RWPE2 (cell line): ENCODE measurements at regions not wholly inside any gene's neighbourhood (a gene's known extent, or its start where the extent isn't known, plus 50 kb on each side); places are given as distances from the start of the nearest gene placed in this dataset.

Source experiments
- ATAC-seq: fragments of 200-7000 bp; cut with Tn5 transposase; 3 replicates; pipeline ENCODE4 v1.9.1; 2021; ENCODE audit warnings: low read depth
- DNase-seq: peaks from one replicate; pipeline ENCODE4 v3.0.0-alpha.2; 2020; ENCODE audit warnings: low spot score
- H3K27ac ChIP-seq: fragments of 450-650 bp; 2 replicates; pipeline ENCODE4 v1.5.1; 2017; ENCODE audit warnings: mild to moderate bottlenecking; ENCODE audit not compliant: poor library complexity, severe bottlenecking
- H3K27me3 ChIP-seq: fragments of 250-450 bp; sonication (Bioruptor Pico); 2 replicates; pipeline ENCODE4 v1.5.1; 2021; ENCODE audit warnings: mild to moderate bottlenecking, moderate library complexity; ENCODE audit not compliant: insufficient read depth, poor library complexity, severe bottlenecking
- H3K36me3 ChIP-seq: fragments of 250-450 bp; sonication (Bioruptor Pico); 2 replicates; pipeline ENCODE4 v1.5.1; 2020; ENCODE audit warnings: low read depth, mild to moderate bottlenecking, moderate library complexity
- H3K4me1 ChIP-seq: fragments of 250-450 bp; sonication (Bioruptor Pico); 2 replicates; pipeline ENCODE4 v1.5.1; 2021; ENCODE audit warnings: mild to moderate bottlenecking, moderate library complexity; ENCODE audit not compliant: insufficient read depth, poor library complexity, severe bottlenecking
- H3K4me3 ChIP-seq: fragments of 250-450 bp; sonication (Bioruptor Pico); 2 replicates; pipeline ENCODE4 v1.5.1; 2021; ENCODE audit warnings: mild to moderate bottlenecking, moderate library complexity; ENCODE audit not compliant: severe bottlenecking
- H3K9me3 ChIP-seq: fragments of 250-450 bp; sonication (Bioruptor Pico); 2 replicates; pipeline ENCODE4 v1.5.1; 2021; ENCODE audit warnings: mild to moderate bottlenecking, moderate library complexity; ENCODE audit not compliant: severe bottlenecking
- CTCF ChIP-seq: fragments of 450-650 bp; IDR thresholded peaks from one replicate; pipeline ENCODE4 v1.5.1; 2017; ENCODE audit warnings: mild to moderate bottlenecking, moderate library complexity; ENCODE audit not compliant: poor library complexity, severe bottlenecking

- Histone ChIP-seq H3K27me3 (no peaks in the 10 kb centered on the region), H3K4me1 (peaks cover 5% of the 10 kb centered on the region), H3K27ac (no peak overlapping the region), H3K4me3 (no peak overlapping the region), H3K36me3 (no peaks in the 10 kb centered on the region), H3K9me3 (no peaks in the 10 kb centered on the region)
- ATAC-seq = no peak
- TF ChIP-seq CTCF = no peak
- DNase-seq = no peak
Measured at GRCh38 chr15:62561571-62561970, 396.5 kb upstream of the C2CD4B start.

- TF ChIP-seq CTCF = no peak
- DNase-seq (no peak), ATAC-seq (no peak)
- Histone ChIP-seq H3K9me3 (no peaks in the 10 kb centered on the region), H3K4me1 (peaks cover 11% of the 10 kb centered on the region), H3K36me3 (no peaks in the 10 kb centered on the region), H3K27ac (no peak overlapping the region), H3K27me3 (no peaks in the 10 kb centered on the region), H3K4me3 (no peak overlapping the region)
Measured at GRCh38 chr15:62564886-62565633, 400.0 kb upstream of the C2CD4B start.

- H3K4me1 ChIP-seq = peaks cover 16% of the 10 kb centered on the region
- H3K27me3 ChIP-seq = no peaks in the 10 kb centered on the region
- no peaks in the 10 kb centered on the region for H3K9me3 ChIP-seq
- TF ChIP-seq CTCF = no peak
- no peak for DNase-seq
- H3K36me3 ChIP-seq = no peaks in the 10 kb centered on the region
- ATAC-seq = no peak
- no peak overlapping the region for H3K27ac ChIP-seq
- no peak overlapping the region for H3K4me3 ChIP-seq
Measured at GRCh38 chr15:62565634-62566026, 400.5 kb upstream of the C2CD4B start.

GRCh38 chr15:62566248-62566647, 401.2 kb upstream of the C2CD4B start:
- Histone ChIP-seq H3K27me3 (no peaks in the 10 kb centered on the region), H3K27ac (no peak overlapping the region), H3K4me3 (no peak overlapping the region), H3K9me3 (no peaks in the 10 kb centered on the region), H3K36me3 (no peaks in the 10 kb centered on the region), H3K4me1 (peaks cover 16% of the 10 kb centered on the region)
- TF ChIP-seq CTCF = no peak
- DNase-seq (no peak), ATAC-seq (peak; percentile 60)

GRCh38 chr15:62567501-62567900, 402.4 kb upstream of the C2CD4B start:
- DNase-seq = no peak
- Histone ChIP-seq H3K4me3 (no peak overlapping the region), H3K4me1 (peaks cover 16% of the 10 kb centered on the region), H3K9me3 (no peaks in the 10 kb centered on the region), H3K27ac (no peak overlapping the region), H3K27me3 (no peaks in the 10 kb centered on the region), H3K36me3 (no peaks in the 10 kb centered on the region)
- no peak for TF ChIP-seq CTCF
- ATAC-seq = no peak
